H1 (cell line): ENCODE measurements at regions not wholly inside any gene's neighbourhood (a gene's known extent, or its start where the extent isn't known, plus 50 kb on each side); places are given as distances from the start of the nearest gene placed in this dataset.

Experiments
- CTCF ChIA-PET: fragments of 300-600 bp; sonication (Branson Sonifier 250); formaldehyde crosslinking; loops from one replicate; lab custom pipeline; 2021; ENCODE audit not compliant: partially characterized antibody; lab: Charles Lee
- POLR2A ChIA-PET: fragments of 300-600 bp; sonication (Branson Sonifier 250); formaldehyde crosslinking; loops from one replicate; lab custom pipeline; 2021; ENCODE audit warnings: inconsistent platforms; ENCODE audit not compliant: partially characterized antibody; lab: Charles Lee
- DNase-seq, 2 experiments: peaks; one replicate each; pipeline versions ENCODE4 v3.0.0 to v3.0.0-alpha.2; 2010 to 2022; ENCODE audit warnings: low spot score in 2 of 2, low read depth in 1 of 2, mixed read lengths in 1 of 2
- FAIRE-seq: peaks from 2 replicates; lab custom pipeline; 2011; peaks lifted over from hg19 to GRCh38; lab: Jason Lieb, UNC
- H2AFZ ChIP-seq: 2 replicates; pipeline ENCODE4 v1.8.1; 2012; ENCODE audit warnings: low read length, inconsistent platforms
- H2AK5ac ChIP-seq: 2 replicates; pipeline ENCODE4 v1.6.1; 2013; ENCODE audit warnings: low read depth, low read length
- H2BK120ac ChIP-seq: replicated peaks from 2 replicates; pipeline ENCODE3; 2013; ENCODE audit warnings: low read depth, low read length, inconsistent platforms
- H2BK12ac ChIP-seq: 2 replicates; pipeline ENCODE4 v1.6.1; 2013; ENCODE audit warnings: low read depth, low read length
- H2BK15ac ChIP-seq: 2 replicates; pipeline ENCODE4 v1.6.1; 2013; ENCODE audit warnings: low read length
- H2BK20ac ChIP-seq: 2 replicates; pipeline ENCODE4 v1.6.1; 2013; ENCODE audit warnings: low read length
- H2BK5ac ChIP-seq: 2 replicates; pipeline ENCODE4 v1.6.1; 2013; ENCODE audit warnings: low read depth, low read length
- H3K14ac ChIP-seq: 2 replicates; pipeline ENCODE4 v1.6.1; 2013; ENCODE audit warnings: inconsistent platforms; ENCODE audit not compliant: insufficient read length
- H3K18ac ChIP-seq: 2 replicates; pipeline ENCODE4 v1.6.1; 2013; ENCODE audit warnings: low read length; ENCODE audit errors: extremely low read depth
- H3K23ac ChIP-seq: 2 replicates; pipeline ENCODE4 v1.6.1; 2013; ENCODE audit warnings: inconsistent platforms; ENCODE audit not compliant: insufficient read length
- H3K23me2 ChIP-seq: 2 replicates; pipeline ENCODE4 v1.6.1; 2013; ENCODE audit warnings: low read depth, low read length
- H3K27ac ChIP-seq: 2 replicates; pipeline ENCODE4 v1.6.1; 2011; ENCODE audit warnings: low read depth, low read length, inconsistent platforms
- H3K27me3 ChIP-seq, 4 experiments: replicated peaks in 1 of 4; 1 replicate in 1 of 4; 2 replicates in 3 of 4; pipeline versions ENCODE4 v1.6.1 to v1.8.1; 2011 to 2013; ENCODE audit warnings: low read length in 3 of 4, mild to moderate bottlenecking in 3 of 4, inconsistent platforms in 2 of 4, mixed read lengths in 2 of 4, moderate library complexity in 1 of 4; ENCODE audit not compliant: control insufficient read depth in 3 of 4, insufficient read depth in 3 of 4; ENCODE audit errors: extremely low read depth in 1 of 4
- H3K36me3 ChIP-seq, 4 experiments: 2 replicates each; pipeline versions ENCODE4 v1.6.1 to v1.8.1; 2011 to 2013; ENCODE audit warnings: mild to moderate bottlenecking in 4 of 4, low read length in 3 of 4, moderate library complexity in 2 of 4, control low read depth in 1 of 4, inconsistent platforms in 1 of 4; ENCODE audit not compliant: insufficient read depth in 4 of 4, control insufficient read depth in 2 of 4
- H3K4ac ChIP-seq: replicated peaks from 2 replicates; pipeline ENCODE3; 2013; ENCODE audit warnings: low read length, low read depth, mixed read lengths, inconsistent platforms; ENCODE audit not compliant: insufficient read length
- H3K4me1 ChIP-seq, 4 experiments: replicated peaks in 1 of 4; 1 replicate in 1 of 4; 2 replicates in 3 of 4; pipeline versions ENCODE4 v1.6.1 to v1.8.1; 2011 to 2013; ENCODE audit warnings: low read length in 3 of 4, inconsistent platforms in 2 of 4, mixed read lengths in 1 of 4; ENCODE audit not compliant: insufficient read depth in 4 of 4, control insufficient read depth in 3 of 4
- H3K4me2 ChIP-seq, 2 experiments: 2 replicates each; pipeline versions ENCODE4 v1.6.1 to v1.8.1; 2011 to 2013; ENCODE audit warnings: low read depth in 2 of 2, low read length in 2 of 2, control low read depth in 1 of 2, inconsistent platforms in 1 of 2, mild to moderate bottlenecking in 1 of 2; ENCODE audit not compliant: insufficient read depth in 1 of 2
- H3K4me3 ChIP-seq, 4 experiments: fragments of 200-600, 300-600 bp in 1 of 4; sonication (generic), shearing (Covaris generic), sonication (Bioruptor Twin) in 1 of 4; 2 replicates each; pipeline versions ENCODE4 v1.5.1 to v1.8.1; 2011 to 2016; ENCODE audit warnings: low read length in 4 of 4, low read depth in 3 of 4, control low read depth in 2 of 4, inconsistent platforms in 2 of 4, mild to moderate bottlenecking in 2 of 4, mixed read lengths in 1 of 4, moderate library complexity in 1 of 4; ENCODE audit not compliant: insufficient read depth in 2 of 4; ENCODE audit errors: extremely low read depth in 1 of 4
- H3K56ac ChIP-seq: replicated peaks from 2 replicates; pipeline ENCODE3; 2013; ENCODE audit warnings: low read depth, mild to moderate bottlenecking, mixed read lengths, low read length, inconsistent platforms; ENCODE audit not compliant: insufficient read length
- H3K79me1 ChIP-seq: 2 replicates; pipeline ENCODE4 v1.6.1; 2013; ENCODE audit warnings: low read depth, low read length, control low read depth
- H3K79me2 ChIP-seq, 2 experiments: 2 replicates each; pipeline versions ENCODE4 v1.6.1 to v1.8.1; 2012 to 2013; ENCODE audit warnings: low read length in 2 of 2, mild to moderate bottlenecking in 2 of 2, inconsistent platforms in 1 of 2; ENCODE audit not compliant: insufficient read depth in 2 of 2, control insufficient read depth in 1 of 2
- H3K9ac ChIP-seq, 4 experiments: replicated peaks in 1 of 4; 1 replicate in 1 of 4; 2 replicates in 3 of 4; pipeline versions ENCODE4 v1.6.1 to v1.8.1; 2011 to 2013; ENCODE audit warnings: low read depth in 3 of 4, low read length in 3 of 4, control low read depth in 2 of 4, mild to moderate bottlenecking in 2 of 4, moderate library complexity in 2 of 4, inconsistent platforms in 1 of 4; ENCODE audit errors: extremely low read depth in 1 of 4
- H3K9me3 ChIP-seq, 2 experiments: 2 replicates each; pipeline versions ENCODE4 v1.6.1 to v1.8.1; 2012 to 2013; ENCODE audit warnings: mild to moderate bottlenecking in 2 of 2, moderate library complexity in 2 of 2, control low read depth in 1 of 2, inconsistent platforms in 1 of 2, low read depth in 1 of 2, low read length in 1 of 2, mixed read lengths in 1 of 2; ENCODE audit not compliant: insufficient read depth in 2 of 2
- H4K20me1 ChIP-seq, 2 experiments: replicated peaks in 1 of 2; 2 replicates each; pipeline versions ENCODE3 to v1.8.1; 2011 to 2013; ENCODE audit warnings: inconsistent platforms in 2 of 2, low read length in 2 of 2, mild to moderate bottlenecking in 1 of 2; ENCODE audit not compliant: insufficient read depth in 2 of 2, control insufficient read depth in 1 of 2
- H4K5ac ChIP-seq: 2 replicates; pipeline ENCODE4 v1.6.1; 2013; ENCODE audit warnings: low read length, low read depth, mixed read lengths, inconsistent platforms; ENCODE audit not compliant: insufficient read length
- H4K8ac ChIP-seq: 2 replicates; pipeline ENCODE4 v1.8.0; 2013; ENCODE audit warnings: mild to moderate bottlenecking, moderate library complexity, low read length, inconsistent platforms; ENCODE audit not compliant: insufficient read depth; ENCODE audit errors: extremely low read depth
- H4K91ac ChIP-seq: replicated peaks from 2 replicates; pipeline ENCODE3; 2013; ENCODE audit warnings: low read length, mixed read lengths, inconsistent platforms; ENCODE audit not compliant: insufficient read length
- BCL11A ChIP-seq, 2 experiments: IDR thresholded peaks; one replicate each; pipeline ENCODE4 v1.6.1; 2011; ENCODE audit warnings: low read depth in 2 of 2, low read length in 2 of 2, mild to moderate bottlenecking in 2 of 2
- BRCA1 ChIP-seq: IDR thresholded peaks from 2 replicates; pipeline ENCODE4 v1.6.1; 2012; ENCODE audit warnings: low read depth, low read length, improper control_type of control experiment
- CEBPB ChIP-seq: IDR thresholded peaks from 2 replicates; pipeline ENCODE4 v1.6.1; 2012; ENCODE audit warnings: low read depth, low read length
- HDAC6 ChIP-seq: IDR thresholded peaks from one replicate; pipeline ENCODE4 v1.7.1; 2012; ENCODE audit warnings: low read depth, mild to moderate bottlenecking, inconsistent platforms, low read length, moderate library complexity
- JUND ChIP-seq: IDR thresholded peaks from 2 replicates; pipeline ENCODE4 v1.6.1; 2011; ENCODE audit warnings: mild to moderate bottlenecking, improper control_type of control experiment, low read length
- MAFK ChIP-seq: IDR thresholded peaks from 2 replicates; pipeline ENCODE4 v1.6.1; 2012; ENCODE audit warnings: low read depth, mild to moderate bottlenecking, improper control_type of control experiment, low read length
- POLR2A ChIP-seq, 2 experiments: IDR thresholded peaks; 1 replicate in 1 of 2; 2 replicates in 1 of 2; pipeline ENCODE4 v1.6.1; 2011; ENCODE audit warnings: low read depth in 2 of 2, low read length in 2 of 2, mild to moderate bottlenecking in 2 of 2; ENCODE audit errors: control extremely low read depth in 1 of 2
- RBBP5 ChIP-seq: IDR thresholded peaks from 2 replicates; pipeline ENCODE4 v1.7.1; 2012; ENCODE audit warnings: low read depth, mild to moderate bottlenecking, inconsistent platforms, low read length, moderate library complexity, borderline replicate concordance
- RNF2 ChIP-seq: fragments of 200-900, 300-1000 bp; sonication (generic); IDR thresholded peaks from 2 replicates; pipeline ENCODE4 v1.7.1; 2016; ENCODE audit warnings: borderline replicate concordance, low read depth, mild to moderate bottlenecking, antibody characterized with exemption, low read length; ENCODE audit not compliant: poor library complexity, severe bottlenecking; ENCODE audit errors: missing control alignments
- SP4 ChIP-seq: IDR thresholded peaks from 2 replicates; pipeline ENCODE4 v1.6.1; 2012; ENCODE audit warnings: low read length, inconsistent platforms
- YY1 ChIP-seq: IDR thresholded peaks from 2 replicates; pipeline ENCODE4 v1.6.1; 2011; ENCODE audit warnings: low read depth, mild to moderate bottlenecking, low read length
- WGBS, 2 experiments: shearing (Covaris generic) in 1 of 2; methylation state at CpG; one replicate each; pipeline versions ENCODE4 v1.1.6 to v1.1.7; 2013 to 2015; ENCODE audit warnings: low lambda C conversion rate in 2 of 2, mixed read lengths in 2 of 2, inconsistent platforms in 1 of 2, low coverage in 1 of 2, missing lambda C conversion rate in 1 of 2; ENCODE audit not compliant: insufficient replicate concordance in 2 of 2, insufficient coverage in 1 of 2, insufficient read length in 1 of 2; ENCODE audit errors: extremely low coverage in 1 of 2, missing lambda C conversion rate in 1 of 2; 5-methylcytosine and 5-hydroxymethylcytosine counted together
- TF ChIP-seq, protein P1 (sequence below): IDR thresholded peaks from 2 replicates; pipeline ENCODE4 v1.6.1; 2012; ENCODE audit warnings: low read length, inconsistent platforms

- Histone ChIP-seq H2AFZ (no peak overlapping the region), H4K91ac (no peak overlapping the region), H2BK12ac (no peak overlapping the region), H3K18ac (no peak overlapping the region), H4K20me1 (no peaks in the 10 kb centered on the region), H4K5ac (no peak overlapping the region), H2AK5ac (no peak overlapping the region), H3K79me2 (no peaks in the 10 kb centered on the region), H3K14ac (no peak overlapping the region), H3K36me3 (no peaks in the 10 kb centered on the region), H3K23ac (no peak overlapping the region), H3K27me3 (no peaks in the 10 kb centered on the region), H3K27ac (no peak overlapping the region), H3K4me3 (no peak overlapping the region), H3K9ac (no peak overlapping the region), H3K79me1 (no peaks in the 10 kb centered on the region), H3K9me3 (no peaks in the 10 kb centered on the region), H2BK15ac (no peak overlapping the region), H3K4ac (no peak overlapping the region), H2BK120ac (no peak overlapping the region), H3K56ac (no peak overlapping the region), H4K8ac (no peak overlapping the region), H3K4me2 (no peak overlapping the region), H2BK20ac (no peak overlapping the region), H3K4me1 (no peaks in the 10 kb centered on the region), H3K23me2 (no peaks in the 10 kb centered on the region), H2BK5ac (no peak overlapping the region)
- no peak for DNase-seq
- 7% methylated on average over 2 of the region's 2 CpGs; no CpG with 5 or more reads in 1 of the 2 experiments for WGBS, 2 experiments
- TF ChIP-seq, protein P1, sequence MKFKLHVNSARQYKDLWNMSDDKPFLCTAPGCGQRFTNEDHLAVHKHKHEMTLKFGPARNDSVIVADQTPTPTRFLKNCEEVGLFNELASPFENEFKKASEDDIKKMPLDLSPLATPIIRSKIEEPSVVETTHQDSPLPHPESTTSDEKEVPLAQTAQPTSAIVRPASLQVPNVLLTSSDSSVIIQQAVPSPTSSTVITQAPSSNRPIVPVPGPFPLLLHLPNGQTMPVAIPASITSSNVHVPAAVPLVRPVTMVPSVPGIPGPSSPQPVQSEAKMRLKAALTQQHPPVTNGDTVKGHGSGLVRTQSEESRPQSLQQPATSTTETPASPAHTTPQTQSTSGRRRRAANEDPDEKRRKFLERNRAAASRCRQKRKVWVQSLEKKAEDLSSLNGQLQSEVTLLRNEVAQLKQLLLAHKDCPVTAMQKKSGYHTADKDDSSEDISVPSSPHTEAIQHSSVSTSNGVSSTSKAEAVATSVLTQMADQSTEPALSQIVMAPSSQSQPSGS: no peak
- no peak for TF ChIP-seq CEBPB
- TF ChIP-seq HDAC6: no peak
- no peak for TF ChIP-seq RBBP5
- TF ChIP-seq RNF2: no peak
- no peak for TF ChIP-seq JUND
- no peak for TF ChIP-seq SP4
- no peak for TF ChIP-seq BCL11A (IDR thresholded peaks at IDR 0.05; ENCODE audit: low read depth in 2 of 2, low read length in 2 of 2)
- TF ChIP-seq BRCA1: no peak
- TF ChIP-seq MAFK: no peak
- no peak for TF ChIP-seq POLR2A (IDR thresholded peaks at IDR 0.05; ENCODE audit: control extremely low read depth in 1 of 2, low read depth in 2 of 2, low read length in 2 of 2)
- no peak for TF ChIP-seq YY1
- CTCF ChIA-PET: no interaction called here
- FAIRE-seq: no peak
- POLR2A ChIA-PET: no interaction called here
These were observed 142.5 kb upstream of the ROBO1 start for GRCh38 chr3:79910337-79910736.
